ENCODE measurements at regions not wholly inside any gene's neighbourhood (a gene's known extent, or its start where the extent isn't known, plus 50 kb on each side); places are given as distances from the start of the nearest gene placed in this dataset.

DNA sequence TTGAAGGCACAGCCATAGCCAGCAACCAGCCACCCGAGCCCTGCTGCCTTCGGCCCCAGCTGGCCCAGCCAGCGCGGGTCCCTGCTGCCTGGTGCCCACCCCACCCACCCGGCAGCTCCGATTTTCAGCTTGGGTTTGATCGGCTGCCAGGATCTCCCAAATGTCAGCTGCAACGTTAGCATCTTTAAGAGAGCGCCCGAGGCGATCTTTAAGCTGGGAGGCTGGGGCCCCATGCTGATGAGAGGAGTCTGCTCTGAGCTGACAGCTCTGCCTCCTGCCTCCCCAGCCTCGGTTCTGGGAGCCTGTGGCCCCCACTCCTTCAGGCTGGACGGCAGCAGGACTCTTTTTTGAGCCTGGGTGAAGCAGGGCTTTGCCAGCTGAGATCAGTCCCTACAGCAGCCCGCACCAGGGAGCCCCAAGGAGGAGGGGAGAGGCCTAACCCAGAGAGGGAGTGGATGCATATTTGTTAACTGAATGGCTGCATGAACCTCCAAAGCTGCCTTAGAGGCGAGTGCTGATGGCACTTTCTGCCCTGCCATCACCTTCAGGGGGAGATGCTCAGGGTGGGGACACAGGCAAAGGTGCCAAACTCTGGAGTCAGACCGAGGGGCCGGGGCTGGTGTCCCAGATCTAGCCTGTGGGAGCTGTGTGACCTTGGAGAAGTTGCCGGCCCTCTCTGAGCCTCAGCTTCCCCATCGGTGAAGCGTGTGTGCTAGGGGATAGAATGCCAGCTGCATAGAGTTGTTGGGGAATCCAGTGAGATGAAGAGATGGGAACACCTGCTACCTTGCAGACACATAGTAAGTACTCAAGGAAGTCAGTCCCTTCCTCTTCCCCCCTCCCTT, 165.5 kb downstream of the C9orf50 start:
- Histone ChIP-seq H3K9me3 (replicated peaks; ENCODE audit: insufficient read depth, low read length) (no peaks in the 10 kb centered on the region), H3K79me2 (ENCODE audit: low read length) (no peaks in the 10 kb centered on the region), H3K4me3 (ENCODE audit: low read length) (no peak overlapping the region), H3K27ac (ENCODE audit: low read length) (no peak overlapping the region), H2AFZ (ENCODE audit: low read length) (no peak overlapping the region), H4K20me1 (ENCODE audit: insufficient read depth, low read length) (no peaks in the 10 kb centered on the region), H3K4me2 (ENCODE audit: low read depth, low read length) (no peak overlapping the region), H3K36me3 (replicated peaks; ENCODE audit: insufficient read depth, low read length) (no peaks in the 10 kb centered on the region), H3K9me2 (replicated peaks; ENCODE audit: insufficient read depth, low read length) (no peaks in the 10 kb centered on the region), H3K27me3 (replicated peaks; ENCODE audit: insufficient read depth, low read length) (peaks cover 12% of the 10 kb centered on the region), H3F3A (ENCODE audit: insufficient read depth, low read length) (peaks cover 13% of the 10 kb centered on the region), H3K4me1 (ENCODE audit: low read length) (peaks cover 21% of the 10 kb centered on the region), H3K9ac (ENCODE audit: low read length) (no peak overlapping the region)
- DNase-seq: no peak
- TF ChIP-seq, protein P1, sequence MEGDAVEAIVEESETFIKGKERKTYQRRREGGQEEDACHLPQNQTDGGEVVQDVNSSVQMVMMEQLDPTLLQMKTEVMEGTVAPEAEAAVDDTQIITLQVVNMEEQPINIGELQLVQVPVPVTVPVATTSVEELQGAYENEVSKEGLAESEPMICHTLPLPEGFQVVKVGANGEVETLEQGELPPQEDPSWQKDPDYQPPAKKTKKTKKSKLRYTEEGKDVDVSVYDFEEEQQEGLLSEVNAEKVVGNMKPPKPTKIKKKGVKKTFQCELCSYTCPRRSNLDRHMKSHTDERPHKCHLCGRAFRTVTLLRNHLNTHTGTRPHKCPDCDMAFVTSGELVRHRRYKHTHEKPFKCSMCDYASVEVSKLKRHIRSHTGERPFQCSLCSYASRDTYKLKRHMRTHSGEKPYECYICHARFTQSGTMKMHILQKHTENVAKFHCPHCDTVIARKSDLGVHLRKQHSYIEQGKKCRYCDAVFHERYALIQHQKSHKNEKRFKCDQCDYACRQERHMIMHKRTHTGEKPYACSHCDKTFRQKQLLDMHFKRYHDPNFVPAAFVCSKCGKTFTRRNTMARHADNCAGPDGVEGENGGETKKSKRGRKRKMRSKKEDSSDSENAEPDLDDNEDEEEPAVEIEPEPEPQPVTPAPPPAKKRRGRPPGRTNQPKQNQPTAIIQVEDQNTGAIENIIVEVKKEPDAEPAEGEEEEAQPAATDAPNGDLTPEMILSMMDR (IDR thresholded peaks at IDR 0.05; ENCODE audit: low read length): no peak
- TF ChIP-seq EZH2phosphoT487 (IDR thresholded peaks at IDR 0.05; ENCODE audit: low read length) (no peak), EZH2 (optimal IDR thresholded peaks at IDR 0.05; ENCODE audit: low read depth, low read length) (no peak)

DNA sequence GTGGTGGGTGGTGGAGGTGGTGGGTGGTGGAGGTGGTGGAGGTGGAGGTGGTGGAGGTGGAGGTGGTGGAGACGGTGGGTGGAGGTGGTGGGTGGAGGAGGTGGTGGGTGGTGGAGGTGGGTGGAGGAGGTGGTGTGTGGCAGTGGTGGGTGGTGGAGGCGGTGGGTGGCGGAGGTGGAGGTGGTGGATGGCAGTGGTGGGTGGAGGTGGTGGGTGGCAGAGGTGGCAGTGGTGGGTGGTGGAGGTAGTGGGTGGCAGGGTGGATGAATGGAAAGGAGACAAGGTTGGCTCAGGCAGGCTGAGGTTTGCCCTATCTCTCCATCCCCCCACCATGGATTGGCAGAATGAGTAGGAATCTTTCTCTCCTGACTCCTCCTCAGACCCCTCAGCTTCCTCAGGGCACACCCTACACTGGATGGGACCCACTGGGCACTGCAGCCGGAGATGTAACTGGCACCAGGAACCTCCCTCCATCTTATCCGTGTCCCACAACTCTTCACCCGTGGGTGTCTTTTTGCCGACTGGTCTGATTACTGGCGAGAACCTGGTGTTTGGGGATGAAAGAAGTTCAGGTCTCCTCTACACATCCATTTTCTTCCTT, 166.3 kb downstream of the C9orf50 start:
- no peak overlapping the region for H2AFZ ChIP-seq (ENCODE audit: low read length)
- no peaks in the 10 kb centered on the region for H3K9me2 ChIP-seq (replicated peaks; ENCODE audit: insufficient read depth, low read length)
- peaks cover 17% of the 10 kb centered on the region for H3K4me1 ChIP-seq (ENCODE audit: low read length)
- no peak overlapping the region for H3K4me3 ChIP-seq (ENCODE audit: low read length)
- no peaks in the 10 kb centered on the region for H4K20me1 ChIP-seq (ENCODE audit: insufficient read depth, low read length)
- H3F3A ChIP-seq (ENCODE audit: insufficient read depth, low read length): peaks cover 13% of the 10 kb centered on the region
- no peaks in the 10 kb centered on the region for H3K9me3 ChIP-seq (replicated peaks; ENCODE audit: insufficient read depth, low read length)
- H3K27me3 ChIP-seq (replicated peaks; ENCODE audit: insufficient read depth, low read length): peaks cover 14% of the 10 kb centered on the region
- no peaks in the 10 kb centered on the region for H3K79me2 ChIP-seq (ENCODE audit: low read length)
- no peak overlapping the region for H3K4me2 ChIP-seq (ENCODE audit: low read depth, low read length)
- no peak for DNase-seq
- no peak overlapping the region for H3K27ac ChIP-seq (ENCODE audit: low read length)
- TF ChIP-seq, protein P1 (IDR thresholded peaks at IDR 0.05; ENCODE audit: low read length): no peak
- TF ChIP-seq EZH2phosphoT487 (IDR thresholded peaks at IDR 0.05; ENCODE audit: low read length): no peak
- TF ChIP-seq EZH2 (optimal IDR thresholded peaks at IDR 0.05; ENCODE audit: low read depth, low read length): no peak
- H3K9ac ChIP-seq (ENCODE audit: low read length): no peak overlapping the region
- H3K36me3 ChIP-seq (replicated peaks; ENCODE audit: insufficient read depth, low read length): no peaks in the 10 kb centered on the region

GRCh38 chr9:129453734-129454133, 167.2 kb downstream of the C9orf50 start:
- no peak for DNase-seq
- Histone ChIP-seq H3K27ac (ENCODE audit: low read length) (no peak overlapping the region), H3K4me3 (ENCODE audit: low read length) (no peak overlapping the region), H4K20me1 (ENCODE audit: insufficient read depth, low read length) (no peaks in the 10 kb centered on the region), H3K9ac (ENCODE audit: low read length) (no peak overlapping the region), H3K9me3 (replicated peaks; ENCODE audit: insufficient read depth, low read length) (no peaks in the 10 kb centered on the region), H3K4me2 (ENCODE audit: low read depth, low read length) (no peak overlapping the region), H3K27me3 (replicated peaks; ENCODE audit: insufficient read depth, low read length) (peaks cover 14% of the 10 kb centered on the region), H3K79me2 (ENCODE audit: low read length) (no peaks in the 10 kb centered on the region), H3F3A (ENCODE audit: insufficient read depth, low read length) (peaks cover 8% of the 10 kb centered on the region), H3K36me3 (replicated peaks; ENCODE audit: insufficient read depth, low read length) (no peaks in the 10 kb centered on the region), H2AFZ (ENCODE audit: low read length) (no peak overlapping the region), H3K9me2 (replicated peaks; ENCODE audit: insufficient read depth, low read length) (no peaks in the 10 kb centered on the region), H3K4me1 (ENCODE audit: low read length) (peaks cover 11% of the 10 kb centered on the region)
- TF ChIP-seq EZH2 (optimal IDR thresholded peaks at IDR 0.05; ENCODE audit: low read depth, low read length) (no peak), EZH2phosphoT487 (IDR thresholded peaks at IDR 0.05; ENCODE audit: low read length) (no peak)
- TF ChIP-seq, protein P1 (IDR thresholded peaks at IDR 0.05; ENCODE audit: low read length): no peak

Measured in MM.1S (cell line).